ENCODE measurements at regions not wholly inside any gene's neighbourhood (a gene's known extent, or its start where the extent isn't known, plus 50 kb on each side); places are given as distances from the start of the nearest gene placed in this dataset.

DNA sequence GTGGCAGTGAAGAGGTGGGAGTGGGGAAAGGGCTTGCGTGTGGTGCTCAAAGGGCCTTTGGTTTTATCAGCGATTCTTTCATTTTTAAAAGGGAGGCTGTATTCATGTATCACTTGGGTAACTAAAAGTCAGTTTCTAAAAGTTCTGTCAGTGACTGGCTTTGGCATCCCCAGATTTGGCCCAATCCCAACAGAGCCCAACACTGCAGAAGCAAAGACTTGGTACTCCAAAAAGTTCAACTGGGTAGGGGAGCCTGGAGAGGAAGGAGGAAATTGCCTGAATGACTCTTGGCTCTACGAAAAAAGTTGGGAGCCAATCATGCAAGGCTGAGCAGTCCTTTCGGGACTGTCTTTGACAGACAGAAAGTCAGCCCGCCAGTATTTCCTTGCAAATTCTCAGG is 54.5 kb upstream of the COL13A1 start:
- H3K27ac ChIP-seq (replicated peaks) = no peak overlapping the region
- no peaks in the 10 kb centered on the region for H3K27me3 ChIP-seq (ENCODE audit: insufficient read depth, poor library complexity, severe bottlenecking)
- H3K4me3 ChIP-seq (replicated peaks; ENCODE audit: insufficient read depth, low read length) = no peak overlapping the region
- no peak for DNase-seq (ENCODE audit: low read depth in 1 of 2, low spot score in 1 of 2)
- no peak for TF ChIP-seq REST (IDR thresholded peaks at IDR 0.05; ENCODE audit: insufficient replicate concordance, low read depth)
- TF ChIP-seq, protein P1, sequence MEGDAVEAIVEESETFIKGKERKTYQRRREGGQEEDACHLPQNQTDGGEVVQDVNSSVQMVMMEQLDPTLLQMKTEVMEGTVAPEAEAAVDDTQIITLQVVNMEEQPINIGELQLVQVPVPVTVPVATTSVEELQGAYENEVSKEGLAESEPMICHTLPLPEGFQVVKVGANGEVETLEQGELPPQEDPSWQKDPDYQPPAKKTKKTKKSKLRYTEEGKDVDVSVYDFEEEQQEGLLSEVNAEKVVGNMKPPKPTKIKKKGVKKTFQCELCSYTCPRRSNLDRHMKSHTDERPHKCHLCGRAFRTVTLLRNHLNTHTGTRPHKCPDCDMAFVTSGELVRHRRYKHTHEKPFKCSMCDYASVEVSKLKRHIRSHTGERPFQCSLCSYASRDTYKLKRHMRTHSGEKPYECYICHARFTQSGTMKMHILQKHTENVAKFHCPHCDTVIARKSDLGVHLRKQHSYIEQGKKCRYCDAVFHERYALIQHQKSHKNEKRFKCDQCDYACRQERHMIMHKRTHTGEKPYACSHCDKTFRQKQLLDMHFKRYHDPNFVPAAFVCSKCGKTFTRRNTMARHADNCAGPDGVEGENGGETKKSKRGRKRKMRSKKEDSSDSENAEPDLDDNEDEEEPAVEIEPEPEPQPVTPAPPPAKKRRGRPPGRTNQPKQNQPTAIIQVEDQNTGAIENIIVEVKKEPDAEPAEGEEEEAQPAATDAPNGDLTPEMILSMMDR (IDR thresholded peaks at IDR 0.05; ENCODE audit: insufficient read depth, low read length) = no peak
- no peak for TF ChIP-seq SPI1 (IDR thresholded peaks at IDR 0.05; ENCODE audit: borderline replicate concordance, low read depth)
- no peak for TF ChIP-seq POLR2AphosphoS5 (IDR thresholded peaks at IDR 0.05; ENCODE audit: low read depth)
- TF ChIP-seq GABPA (IDR thresholded peaks at IDR 0.05; ENCODE audit: low read depth) = no peak

GRCh38 chr10:69748621-69749020 is 53.1 kb upstream of the COL13A1 start:
- H3K27ac ChIP-seq (replicated peaks) = no peak overlapping the region
- no peak overlapping the region for H3K4me3 ChIP-seq (replicated peaks; ENCODE audit: insufficient read depth, low read length)
- peaks cover 2% of the 10 kb centered on the region for H3K27me3 ChIP-seq (ENCODE audit: insufficient read depth, poor library complexity, severe bottlenecking)
- TF ChIP-seq GABPA (IDR thresholded peaks at IDR 0.05; ENCODE audit: low read depth) (no peak), SPI1 (IDR thresholded peaks at IDR 0.05; ENCODE audit: borderline replicate concordance, low read depth) (no peak), POLR2AphosphoS5 (IDR thresholded peaks at IDR 0.05; ENCODE audit: low read depth) (no peak), REST (IDR thresholded peaks at IDR 0.05; ENCODE audit: insufficient replicate concordance, low read depth) (no peak)
- TF ChIP-seq, protein P1 (IDR thresholded peaks at IDR 0.05; ENCODE audit: insufficient read depth, low read length) = no peak
- DNase-seq (ENCODE audit: low read depth in 1 of 2, low spot score in 1 of 2) = no peak

DNA sequence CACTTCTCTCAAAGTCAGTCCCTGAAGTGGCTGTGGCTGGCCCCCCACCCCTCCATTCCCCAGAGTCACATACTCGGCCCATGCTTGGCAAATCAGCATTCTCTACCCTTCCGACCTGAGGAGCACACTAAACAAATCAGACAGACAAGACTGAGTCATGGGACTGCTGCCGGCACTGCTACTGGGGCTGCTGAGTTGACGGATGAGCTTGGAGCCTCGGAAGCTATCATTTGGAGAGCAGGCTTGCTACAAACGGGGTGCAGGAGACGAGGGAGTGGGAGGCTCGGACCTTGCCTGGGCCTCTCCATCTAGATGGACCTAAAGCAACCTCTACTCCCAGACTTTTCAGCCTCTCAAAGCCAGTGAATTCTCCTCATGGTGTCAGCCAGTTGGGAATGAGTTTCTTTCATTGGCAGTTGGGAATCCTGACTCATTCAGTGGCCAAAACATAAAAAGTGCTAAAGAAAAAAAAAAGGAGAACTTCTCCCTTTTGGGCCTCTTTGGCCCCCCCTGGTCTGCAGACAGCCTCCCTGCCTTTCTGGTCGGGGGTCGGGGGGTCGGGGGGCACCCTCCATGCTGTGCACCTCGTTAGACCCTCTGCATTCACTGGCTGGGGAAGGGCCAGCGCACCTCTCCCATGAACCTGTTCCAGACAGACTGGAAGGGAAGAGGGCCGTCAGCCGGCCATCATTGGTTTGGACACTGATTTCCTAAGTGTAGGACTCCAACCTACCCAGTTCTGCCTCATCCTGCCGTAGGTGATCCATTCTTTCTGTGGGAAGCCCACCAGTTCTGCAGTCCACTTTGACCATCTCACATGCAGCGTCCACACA is 52.3 kb upstream of the COL13A1 start:
- no peak overlapping the region for H3K27ac ChIP-seq (replicated peaks)
- DNase-seq (ENCODE audit: low read depth in 1 of 2, low spot score in 1 of 2) = no peak
- no peak overlapping the region for H3K4me3 ChIP-seq (replicated peaks; ENCODE audit: insufficient read depth, low read length)
- no peak for TF ChIP-seq POLR2AphosphoS5 (IDR thresholded peaks at IDR 0.05; ENCODE audit: low read depth)
- TF ChIP-seq, protein P1 (IDR thresholded peaks at IDR 0.05; ENCODE audit: insufficient read depth, low read length) = no peak
- no peak for TF ChIP-seq REST (IDR thresholded peaks at IDR 0.05; ENCODE audit: insufficient replicate concordance, low read depth)
- no peak for TF ChIP-seq GABPA (IDR thresholded peaks at IDR 0.05; ENCODE audit: low read depth)
- TF ChIP-seq SPI1 (IDR thresholded peaks at IDR 0.05; ENCODE audit: borderline replicate concordance, low read depth) = no peak
- H3K27me3 ChIP-seq (ENCODE audit: insufficient read depth, poor library complexity, severe bottlenecking) = peaks cover 6% of the 10 kb centered on the region
